HepG2 (cell line): ENCODE measurements at regions not wholly inside any gene's neighbourhood (a gene's known extent, or its start where the extent isn't known, plus 50 kb on each side); places are given as distances from the start of the nearest gene placed in this dataset.

ENCODE experiments used
- ATAC-seq: fragments of 200-7000 bp; cut with Tn5 transposase; 3 replicates; pipeline ENCODE4 v1.9.1; 2020; ENCODE audit warnings: mild to moderate bottlenecking, moderate library complexity
- BruUV-seq: library from RNA; stranded (reverse); fragments of 400-500 nt; replicated peaks from 2 replicates; lab custom pipeline; 2021; lab: Mats Ljungman, UMichigan
- CTCF ChIA-PET: fragments of 300-600 bp; formaldehyde crosslinking; extraction: SDS; loops from one replicate; lab custom pipeline; 2021; ENCODE audit warnings: low total read pairs, inconsistent platforms, low intra/inter-chr PET ratio; lab: Yijun Ruan, JAX
- POLR2A ChIA-PET: fragments of 350-600 bp; sonication (Branson Sonifier 250); formaldehyde crosslinking; loops from one replicate; lab custom pipeline; 2020; ENCODE audit warnings: antibody characterized with exemption, inconsistent platforms; lab: Yijun Ruan, JAX
- DNase-seq: peaks from one replicate; pipeline ENCODE4 v3.0.0-alpha.2; 2015; ENCODE audit warnings: low spot score
- FAIRE-seq: peaks from 3 replicates; lab custom pipeline; 2011; peaks lifted over from hg19 to GRCh38; lab: Jason Lieb, UNC
- H2AFZ ChIP-seq: one replicate; pipeline ENCODE4 v1.6.1; 2011; ENCODE audit warnings: low read length, inconsistent platforms
- H3K27ac ChIP-seq: fragments of 300-600 bp; 3 replicates; pipeline ENCODE4 v1.8.0; 2011; ENCODE audit warnings: mixed run types, mild to moderate bottlenecking, mixed read lengths, low read length, inconsistent platforms; ENCODE audit not compliant: insufficient read depth; ENCODE audit errors: extremely low read length
- H3K27me3 ChIP-seq, 2 experiments: fragments of 200-600 bp in 1 of 2; 2 replicates in 1 of 2; 3 replicates in 1 of 2; pipeline versions ENCODE4 v1.6.0 to v1.8.0; 2011; ENCODE audit warnings: low read length in 2 of 2, mild to moderate bottlenecking in 2 of 2, moderate library complexity in 2 of 2, inconsistent platforms in 1 of 2; ENCODE audit not compliant: insufficient read depth in 2 of 2, control insufficient read depth in 1 of 2
- H3K36me3 ChIP-seq, 2 experiments: fragments of 200-600 bp in 1 of 2; replicated peaks in 1 of 2; 2 replicates in 1 of 2; 3 replicates in 1 of 2; pipeline versions ENCODE4 v1.5.1 to v1.8.0; 2011; ENCODE audit warnings: low read length in 2 of 2, inconsistent platforms in 1 of 2; ENCODE audit not compliant: insufficient read depth in 2 of 2, control insufficient read depth in 1 of 2
- H3K4me1 ChIP-seq: 2 replicates; pipeline ENCODE4 v1.5.1; 2012; ENCODE audit warnings: low read length, inconsistent platforms; ENCODE audit not compliant: insufficient read depth
- H3K4me2 ChIP-seq: 2 replicates; pipeline ENCODE4 v1.6.0; 2011; ENCODE audit warnings: low read depth, low read length, inconsistent platforms
- H3K4me3 ChIP-seq, 3 experiments: fragments of 200-600 bp in 1 of 3; sonication (generic), shearing (Covaris generic) in 1 of 3; replicated peaks in 1 of 3; 2 replicates each; pipeline ENCODE4 v1.5.1; 2011 to 2016; ENCODE audit warnings: low read length in 3 of 3, inconsistent platforms in 2 of 3, low read depth in 2 of 3, mild to moderate bottlenecking in 2 of 3, control low read depth in 1 of 3, mixed read lengths in 1 of 3; ENCODE audit not compliant: insufficient read depth in 1 of 3
- H3K79me2 ChIP-seq: one replicate; pipeline ENCODE4 v1.6.1; 2011; ENCODE audit warnings: low read length, inconsistent platforms; ENCODE audit not compliant: insufficient read depth
- H3K9ac ChIP-seq: 2 replicates; pipeline ENCODE4 v1.6.0; 2011; ENCODE audit warnings: mild to moderate bottlenecking, low read depth, low read length, inconsistent platforms; ENCODE audit not compliant: insufficient read depth
- H3K9me3 ChIP-seq: 2 replicates; pipeline ENCODE4 v1.5.1; 2012; ENCODE audit warnings: mild to moderate bottlenecking, low read length
- H4K20me1 ChIP-seq: 2 replicates; pipeline ENCODE4 v1.6.0; 2011; ENCODE audit warnings: inconsistent platforms, mild to moderate bottlenecking, low read length, moderate library complexity; ENCODE audit not compliant: insufficient read depth
- CSRNP2 ChIP-seq: sonication (generic); formaldehyde crosslinking; conservative IDR thresholded peaks from 2 replicates; pipeline ENCODE4 v1.8.0; 2022; ENCODE audit warnings: low read depth, missing genetic modification reagents
- DNMT3B ChIP-seq: conservative IDR thresholded peaks from 2 replicates; pipeline ENCODE4 v1.6.1; 2016; ENCODE audit warnings: missing biosample characterization, control low read depth
- IRX3 ChIP-seq: sonication (generic); formaldehyde crosslinking; IDR thresholded peaks from 2 replicates; pipeline ENCODE4 v1.8.1; 2023; ENCODE audit warnings: mild to moderate bottlenecking, low read depth, missing genetic modification reagents, borderline replicate concordance
- TFE3 ChIP-seq: IDR thresholded peaks from 2 replicates; pipeline ENCODE4 v1.6.1; 2016
- ZBTB38 ChIP-seq: sonication (generic); formaldehyde crosslinking; IDR thresholded peaks from 2 replicates; pipeline ENCODE4 v1.5.1; 2020; ENCODE audit warnings: mild to moderate bottlenecking, missing genetic modification reagents
- ZNF773 ChIP-seq: sonication (generic); formaldehyde crosslinking; IDR thresholded peaks from 2 replicates; pipeline ENCODE4 v1.4.0; 2020; ENCODE audit warnings: missing genetic modification reagents, borderline replicate concordance
- WGBS: methylation state at CpG from one replicate; pipeline ENCODE4 v1.1.6; 2017; ENCODE audit warnings: low lambda C conversion rate; 5-methylcytosine and 5-hydroxymethylcytosine counted together
- in situ Hi-C: cut with HindIII; loops from 2 replicates; pipeline ENCODE4 v1.10.0; 2017; ENCODE audit warnings: low pct_unique_long_range_greater_than_20kb; ENCODE audit not compliant: extremely low pct_ligation_motif_present
- intact Hi-C: fragments of 100-400 bp; cut with micrococcal nuclease; formaldehyde crosslinking; loops from one replicate; pipeline ENCODE4 v1.10.0; 2022; ENCODE audit not compliant: unreplicated experiment
- TF ChIP-seq, protein P1 (sequence below): fragments of 450-650 bp; IDR thresholded peaks from 2 replicates; pipeline ENCODE4 v1.6.1; 2017

DNA sequence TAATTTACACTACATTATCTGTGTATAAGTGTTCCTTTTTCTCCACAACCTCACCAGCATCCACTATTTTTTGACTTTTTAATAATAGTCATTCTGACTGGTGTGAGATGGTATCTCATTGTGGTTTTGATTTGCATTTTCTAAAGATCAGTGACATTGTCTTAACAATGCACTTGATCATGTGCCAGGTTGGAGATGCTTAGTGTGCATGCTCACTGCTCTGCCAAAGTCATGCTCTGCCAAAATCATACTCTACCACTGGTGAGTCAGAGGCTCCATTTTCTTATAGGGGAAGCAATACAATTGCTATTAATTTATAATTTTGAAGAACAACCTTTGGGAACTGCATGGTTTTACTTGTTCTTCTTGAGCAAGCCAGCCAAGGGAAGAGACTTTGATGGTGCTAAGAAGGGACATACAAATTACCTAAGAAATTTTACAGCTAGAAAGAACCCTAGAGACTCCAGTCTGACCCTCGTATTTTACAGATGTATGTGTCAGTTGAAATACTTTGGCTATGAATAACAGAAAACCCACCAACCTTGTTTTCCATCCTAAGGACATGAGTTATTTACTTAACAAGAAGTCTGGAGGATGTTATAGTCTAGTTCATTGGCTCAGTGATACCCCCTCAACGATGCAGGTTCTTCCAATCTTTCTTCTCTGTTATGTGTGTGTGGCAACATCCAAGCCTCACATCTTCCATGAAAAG is 368.9 kb downstream of the DDX10 start (continued):
- TF ChIP-seq, protein P1, sequence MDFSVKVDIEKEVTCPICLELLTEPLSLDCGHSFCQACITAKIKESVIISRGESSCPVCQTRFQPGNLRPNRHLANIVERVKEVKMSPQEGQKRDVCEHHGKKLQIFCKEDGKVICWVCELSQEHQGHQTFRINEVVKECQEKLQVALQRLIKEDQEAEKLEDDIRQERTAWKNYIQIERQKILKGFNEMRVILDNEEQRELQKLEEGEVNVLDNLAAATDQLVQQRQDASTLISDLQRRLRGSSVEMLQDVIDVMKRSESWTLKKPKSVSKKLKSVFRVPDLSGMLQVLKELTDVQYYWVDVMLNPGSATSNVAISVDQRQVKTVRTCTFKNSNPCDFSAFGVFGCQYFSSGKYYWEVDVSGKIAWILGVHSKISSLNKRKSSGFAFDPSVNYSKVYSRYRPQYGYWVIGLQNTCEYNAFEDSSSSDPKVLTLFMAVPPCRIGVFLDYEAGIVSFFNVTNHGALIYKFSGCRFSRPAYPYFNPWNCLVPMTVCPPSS: no peak
- TF ChIP-seq DNMT3B (no peak), TFE3 (no peak), IRX3 (CRISPR knock-in tag) (no peak), CSRNP2 (CRISPR knock-in tag) (no peak)

- in situ Hi-C loops (no loop called here), intact Hi-C loops (no loop called here)
- Histone ChIP-seq H2AFZ (no peak overlapping the region), H3K79me2 (no peaks in the 10 kb centered on the region), H3K4me1 (no peaks in the 10 kb centered on the region), H3K9ac (no peak overlapping the region), H3K27me3 (no peaks in the 10 kb centered on the region), H3K36me3 (no peaks in the 10 kb centered on the region), H3K9me3 (no peaks in the 10 kb centered on the region), H3K4me3 (no peak overlapping the region), H4K20me1 (no peaks in the 10 kb centered on the region), H3K4me2 (no peak overlapping the region), H3K27ac (no peak overlapping the region)
- ATAC-seq (no peak), DNase-seq (no peak), FAIRE-seq (no peak)
- BruUV-seq: no TSS peak
- ChIA-PET POLR2A (no interaction called here), CTCF (no interaction called here)
- TF ChIP-seq ZNF773 (CRISPR knock-in tag) (no peak), ZBTB38 (no peak)
- 0% methylated on average over 1 of the region's 1 CpG for WGBS
These were observed 369.4 kb downstream of the DDX10 start for GRCh38 chr11:109034339-109034696.
